HG02798 (cell line): ENCODE measurements at regions not wholly inside any gene's neighbourhood (a gene's known extent, or its start where the extent isn't known, plus 50 kb on each side); places are given as distances from the start of the nearest gene placed in this dataset.

Experiments
- ATAC-seq: cut with Tn5 transposase; IDR thresholded peaks from one replicate; pipeline ENCODE4 v1.9.1; 2021; ENCODE audit warnings: mild to moderate bottlenecking; ENCODE audit not compliant: unreplicated experiment, poor library complexity

- no peak for ATAC-seq
Measured at GRCh38 chr7:52294942-52295341, 740.5 kb upstream of the POM121L12 start.

GRCh38 chr7:52289247-52289646, 746.2 kb upstream of the POM121L12 start:
- no peak for ATAC-seq

- ATAC-seq = no peak
Measured at GRCh38 chr7:52287698-52288097, 747.7 kb upstream of the POM121L12 start.

GRCh38 chr7:52285689-52286088, 749.7 kb upstream of the POM121L12 start:
- ATAC-seq = no peak

GRCh38 chr7:52283335-52283734, 752.1 kb upstream of the POM121L12 start:
- no peak for ATAC-seq

- no peak for ATAC-seq
Measured at GRCh38 chr7:52273685-52274610, 761.5 kb upstream of the POM121L12 start.

- ATAC-seq = no peak
Measured at GRCh38 chr7:52271703-52272102, 763.7 kb upstream of the POM121L12 start.

- no peak for ATAC-seq
Measured at GRCh38 chr7:52270301-52270700, 765.1 kb upstream of the POM121L12 start.

GRCh38 chr7:52269669-52270068, 765.8 kb upstream of the POM121L12 start:
- ATAC-seq = no peak

- ATAC-seq = no peak
Measured at GRCh38 chr7:52261057-52261456, 774.4 kb upstream of the POM121L12 start.

GRCh38 chr7:52260046-52260665, 775.3 kb upstream of the POM121L12 start:
- ATAC-seq = no peak

GRCh38 chr7:52257890-52258289, 777.5 kb upstream of the POM121L12 start:
- ATAC-seq = no peak

GRCh38 chr7:52254396-52255010, 780.9 kb upstream of the POM121L12 start:
- no peak for ATAC-seq

- ATAC-seq = no peak
Measured at GRCh38 chr7:52253953-52254352, 781.5 kb upstream of the POM121L12 start.

GRCh38 chr7:52249741-52250140, 785.7 kb upstream of the POM121L12 start:
- ATAC-seq = no peak

GRCh38 chr7:52247518-52247917, 787.9 kb upstream of the POM121L12 start:
- ATAC-seq = no peak

- no peak for ATAC-seq
Measured at GRCh38 chr7:52243685-52244084, 791.7 kb upstream of the POM121L12 start.

GRCh38 chr7:52233248-52233647, 802.2 kb upstream of the POM121L12 start:
- ATAC-seq = no peak

GRCh38 chr7:52211930-52212329, 823.5 kb upstream of the POM121L12 start:
- ATAC-seq = no peak

- ATAC-seq = no peak
Measured at GRCh38 chr7:52209614-52210013, 825.8 kb upstream of the POM121L12 start.

- ATAC-seq = no peak
Measured at GRCh38 chr7:52197221-52197620, 838.2 kb upstream of the POM121L12 start.
